Mesenchymal stem cell (in vitro differentiated cells and primary cell): ENCODE measurements at regions not wholly inside any gene's neighbourhood (a gene's known extent, or its start where the extent isn't known, plus 50 kb on each side); places are given as distances from the start of the nearest gene placed in this dataset.

Experiments
- DNase-seq: peaks from one replicate; pipeline ENCODE4 v3.0.0-alpha.2; 2013
- H2AFZ ChIP-seq: one replicate; pipeline ENCODE4 v1.6.1; 2013; ENCODE audit warnings: low read depth, mild to moderate bottlenecking, control low read depth, inconsistent platforms, low read length, moderate library complexity
- H2AK5ac ChIP-seq: 2 replicates; pipeline ENCODE4 v1.6.1; 2013; ENCODE audit warnings: low read length, moderate library complexity, mild to moderate bottlenecking, inconsistent platforms; ENCODE audit not compliant: severe bottlenecking
- H2BK120ac ChIP-seq: one replicate; pipeline ENCODE4 v1.6.1; 2013; ENCODE audit warnings: low read depth, mild to moderate bottlenecking, inconsistent platforms, low read length, moderate library complexity
- H2BK12ac ChIP-seq, 2 experiments: one replicate each; pipeline ENCODE4 v1.6.1; 2013; ENCODE audit warnings: inconsistent platforms in 2 of 2, low read length in 2 of 2, mild to moderate bottlenecking in 2 of 2, moderate library complexity in 2 of 2, control low read depth in 1 of 2
- H2BK15ac ChIP-seq: one replicate; pipeline ENCODE4 v1.6.1; 2013; ENCODE audit warnings: mild to moderate bottlenecking, low read depth, inconsistent platforms; ENCODE audit not compliant: poor library complexity, severe bottlenecking
- H2BK5ac ChIP-seq: 2 replicates; pipeline ENCODE4 v1.6.1; 2013; ENCODE audit warnings: low read depth, mild to moderate bottlenecking, low read length, control low read depth, inconsistent platforms; ENCODE audit not compliant: poor library complexity, severe bottlenecking
- H3K14ac ChIP-seq, 2 experiments: one replicate each; pipeline ENCODE4 v1.6.1; 2013; ENCODE audit warnings: inconsistent platforms in 2 of 2, low read length in 2 of 2, control low read depth in 1 of 2, mild to moderate bottlenecking in 1 of 2, moderate library complexity in 1 of 2
- H3K18ac ChIP-seq, 2 experiments: one replicate each; pipeline ENCODE4 v1.6.1; 2013; ENCODE audit warnings: inconsistent platforms in 2 of 2, low read length in 2 of 2, control low read depth in 1 of 2, low read depth in 1 of 2, mild to moderate bottlenecking in 1 of 2
- H3K23ac ChIP-seq, 2 experiments: one replicate each; pipeline ENCODE4 v1.6.1; 2013; ENCODE audit warnings: inconsistent platforms in 2 of 2, low read length in 2 of 2, mild to moderate bottlenecking in 2 of 2, moderate library complexity in 2 of 2, control low read depth in 1 of 2
- H3K27ac ChIP-seq: 2 replicates; pipeline ENCODE4 v1.5.1; 2013; ENCODE audit warnings: mild to moderate bottlenecking, moderate library complexity, low read length, control low read depth, inconsistent platforms; ENCODE audit not compliant: poor library complexity, severe bottlenecking
- H3K27me3 ChIP-seq, 2 experiments: 2 replicates each; pipeline versions ENCODE4 v1.6.1 to v1.7.0; 2013; ENCODE audit warnings: low read length in 2 of 2, mild to moderate bottlenecking in 2 of 2, moderate library complexity in 2 of 2, control low read depth in 1 of 2, inconsistent platforms in 1 of 2; ENCODE audit not compliant: control insufficient read depth in 1 of 2, insufficient read depth in 1 of 2
- H3K36me3 ChIP-seq, 2 experiments: 2 replicates each; pipeline versions ENCODE4 v1.6.1 to v1.7.0; 2013; ENCODE audit warnings: low read length in 2 of 2, control low read depth in 1 of 2, inconsistent platforms in 1 of 2, low read depth in 1 of 2, mild to moderate bottlenecking in 1 of 2; ENCODE audit not compliant: insufficient read depth in 2 of 2, control insufficient read depth in 1 of 2
- H3K4ac ChIP-seq, 2 experiments: one replicate each; pipeline ENCODE4 v1.6.1; 2013; ENCODE audit warnings: inconsistent platforms in 2 of 2, low read length in 2 of 2, mild to moderate bottlenecking in 2 of 2, moderate library complexity in 2 of 2, control low read depth in 1 of 2, low read depth in 1 of 2
- H3K4me1 ChIP-seq: 2 replicates; pipeline ENCODE4 v1.6.1; 2013; ENCODE audit warnings: low read depth, low read length, control low read depth; ENCODE audit not compliant: control insufficient read depth, insufficient read depth
- H3K4me2 ChIP-seq: 2 replicates; pipeline ENCODE4 v1.6.1; 2013; ENCODE audit warnings: low read length, mild to moderate bottlenecking, inconsistent platforms; ENCODE audit not compliant: poor library complexity, severe bottlenecking
- H3K4me3 ChIP-seq, 2 experiments: 2 replicates each; pipeline versions ENCODE4 v1.5.1 to v1.7.0; 2013; ENCODE audit warnings: low read length in 2 of 2, mild to moderate bottlenecking in 2 of 2, control low read depth in 1 of 2, low read depth in 1 of 2; ENCODE audit not compliant: insufficient read depth in 1 of 2
- H3K79me1 ChIP-seq: replicated peaks from 2 replicates; pipeline ENCODE4 v1.6.1; 2013; ENCODE audit warnings: mild to moderate bottlenecking, control low read depth, low read length, inconsistent platforms; ENCODE audit not compliant: poor library complexity, severe bottlenecking
- H3K9ac ChIP-seq: 2 replicates; pipeline ENCODE4 v1.7.0; 2013; ENCODE audit warnings: mild to moderate bottlenecking, low read length, moderate library complexity
- H3K9me3 ChIP-seq: 2 replicates; pipeline ENCODE4 v1.7.0; 2013; ENCODE audit warnings: mild to moderate bottlenecking, low read length; ENCODE audit not compliant: control insufficient read depth
- H4K8ac ChIP-seq: one replicate; pipeline ENCODE4 v1.6.1; 2013; ENCODE audit warnings: inconsistent platforms, mild to moderate bottlenecking, low read length, moderate library complexity
- H4K91ac ChIP-seq: one replicate; pipeline ENCODE4 v1.6.1; 2013; ENCODE audit warnings: mild to moderate bottlenecking, low read length, inconsistent platforms
- WGBS: methylation state at CpG from one replicate; pipeline ENCODE4 v1.1.7; 2013; ENCODE audit warnings: mixed read lengths; 5-methylcytosine and 5-hydroxymethylcytosine counted together

GRCh38 chr14:27205036-27205435 lies 607.2 kb upstream of the NOVA1 start:
- Histone ChIP-seq H2BK120ac (no peak overlapping the region), H3K4ac (no peak overlapping the region), H3K4me2 (no peak overlapping the region), H3K4me1 (no peaks in the 10 kb centered on the region), H3K36me3 (no peaks in the 10 kb centered on the region), H3K27ac (no peak overlapping the region), H2AK5ac (no peak overlapping the region), H4K8ac (no peak overlapping the region), H2BK5ac (no peak overlapping the region), H2AFZ (no peak overlapping the region), H3K9me3 (no peaks in the 10 kb centered on the region), H2BK15ac (no peak overlapping the region), H4K91ac (no peak overlapping the region), H3K23ac (no peak overlapping the region), H3K79me1 (no peaks in the 10 kb centered on the region), H3K4me3 (no peak overlapping the region), H3K9ac (no peak overlapping the region), H3K18ac (no peak overlapping the region), H3K14ac (no peak overlapping the region), H2BK12ac (no peak overlapping the region), H3K27me3 (no peaks in the 10 kb centered on the region)
- DNase-seq: no peak
- WGBS: no CpG with 5 or more reads among the region's 1 CpG

GRCh38 chr14:27211741-27212140 lies 613.9 kb upstream of the NOVA1 start:
- Histone ChIP-seq H3K27ac (no peak overlapping the region), H3K27me3 (no peaks in the 10 kb centered on the region), H2BK12ac (no peak overlapping the region), H2BK5ac (no peak overlapping the region), H4K8ac (no peak overlapping the region), H3K4me2 (no peak overlapping the region), H3K79me1 (no peaks in the 10 kb centered on the region), H3K23ac (no peak overlapping the region), H3K4ac (no peak overlapping the region), H2BK15ac (no peak overlapping the region), H3K18ac (no peak overlapping the region), H3K9me3 (peaks cover 6% of the 10 kb centered on the region), H2BK120ac (no peak overlapping the region), H3K14ac (no peak overlapping the region), H3K9ac (no peak overlapping the region), H2AK5ac (no peak overlapping the region), H3K36me3 (no peaks in the 10 kb centered on the region), H3K4me3 (no peak overlapping the region), H3K4me1 (no peaks in the 10 kb centered on the region), H2AFZ (no peak overlapping the region), H4K91ac (no peak overlapping the region)
- no peak for DNase-seq

- Histone ChIP-seq H3K27ac (no peak overlapping the region), H2BK5ac (no peak overlapping the region), H3K4me1 (no peaks in the 10 kb centered on the region), H3K36me3 (no peaks in the 10 kb centered on the region), H3K18ac (no peak overlapping the region), H3K4me2 (no peak overlapping the region), H3K14ac (no peak overlapping the region), H3K23ac (no peak overlapping the region), H3K4me3 (no peak overlapping the region), H2BK15ac (no peak overlapping the region), H2AK5ac (no peak overlapping the region), H2AFZ (no peak overlapping the region), H4K8ac (no peak overlapping the region), H3K4ac (no peak overlapping the region), H3K9ac (no peak overlapping the region), H3K27me3 (no peaks in the 10 kb centered on the region), H2BK120ac (no peak overlapping the region), H3K9me3 (peaks cover 18% of the 10 kb centered on the region), H2BK12ac (no peak overlapping the region), H3K79me1 (no peaks in the 10 kb centered on the region), H4K91ac (no peak overlapping the region)
- 93% methylated on average over 2 of the region's 2 CpGs for WGBS
- no peak for DNase-seq
These were observed 624.8 kb upstream of the NOVA1 start for GRCh38 chr14:27222671-27223070.

GRCh38 chr14:27223906-27224305 lies 626.1 kb upstream of the NOVA1 start:
- Histone ChIP-seq H2BK15ac (no peak overlapping the region), H3K4me1 (no peaks in the 10 kb centered on the region), H3K36me3 (no peaks in the 10 kb centered on the region), H2BK5ac (no peak overlapping the region), H2BK120ac (no peak overlapping the region), H3K9me3 (peaks cover 13% of the 10 kb centered on the region), H3K4me3 (no peak overlapping the region), H4K8ac (no peak overlapping the region), H3K14ac (no peak overlapping the region), H2BK12ac (no peak overlapping the region), H3K4ac (no peak overlapping the region), H3K23ac (no peak overlapping the region), H3K27me3 (no peaks in the 10 kb centered on the region), H3K4me2 (no peak overlapping the region), H3K79me1 (no peaks in the 10 kb centered on the region), H3K18ac (no peak overlapping the region), H2AK5ac (no peak overlapping the region), H2AFZ (no peak overlapping the region), H3K27ac (no peak overlapping the region), H3K9ac (no peak overlapping the region), H4K91ac (no peak overlapping the region)
- DNase-seq: no peak
